HG02610 (cell line): ENCODE measurements at regions not wholly inside any gene's neighbourhood (a gene's known extent, or its start where the extent isn't known, plus 50 kb on each side); places are given as distances from the start of the nearest gene placed in this dataset.
"Not testable (repeated sequence)": the region's sequence is repeated elsewhere in the genome, so short reads cannot be mapped to it uniquely, and the experiment has no call there.

Experiments
- ATAC-seq: cut with Tn5 transposase; IDR thresholded peaks from one replicate; pipeline ENCODE4 v1.9.1; 2021; ENCODE audit warnings: mild to moderate bottlenecking, moderate library complexity; ENCODE audit not compliant: unreplicated experiment

DNA sequence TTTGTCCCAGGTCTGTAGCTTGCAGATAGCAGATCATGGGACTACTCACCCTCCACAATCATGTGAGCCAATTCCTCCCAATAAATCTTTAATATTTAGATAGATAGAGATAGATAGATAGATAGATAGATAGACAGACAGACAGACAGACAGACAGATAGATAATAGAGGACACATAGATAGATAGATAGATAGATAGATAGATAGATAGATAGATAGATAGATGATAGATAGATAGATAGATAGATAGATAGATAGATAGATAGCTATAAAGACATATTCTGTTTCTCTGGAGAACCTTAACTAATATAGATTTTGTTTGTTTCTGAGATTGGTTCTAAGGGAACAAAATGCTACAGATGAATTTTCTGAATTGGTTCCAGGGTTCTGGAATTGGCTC lies 82.3 kb upstream of the PRDX6 start:
- not testable (repeated sequence) for ATAC-seq

DNA sequence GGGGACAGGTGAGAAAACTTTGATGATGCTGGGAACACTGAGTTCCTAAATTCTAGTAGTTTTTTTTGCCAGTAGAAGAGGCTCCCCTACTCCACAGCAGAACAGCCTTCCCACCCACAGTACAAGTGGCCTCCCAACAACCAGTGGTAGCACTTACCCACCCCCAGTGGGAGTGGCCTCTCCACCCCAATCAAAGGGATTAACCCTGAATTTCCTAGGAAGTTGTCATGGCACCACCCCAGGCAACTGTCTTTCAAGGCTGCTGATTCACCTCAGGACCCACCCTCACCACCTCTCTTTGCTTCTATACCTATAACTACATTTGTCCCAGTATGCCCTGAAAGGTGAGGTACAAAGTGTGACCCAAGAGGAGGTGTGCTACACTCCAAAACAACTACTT lies 81.4 kb upstream of the PRDX6 start:
- ATAC-seq: no peak

DNA sequence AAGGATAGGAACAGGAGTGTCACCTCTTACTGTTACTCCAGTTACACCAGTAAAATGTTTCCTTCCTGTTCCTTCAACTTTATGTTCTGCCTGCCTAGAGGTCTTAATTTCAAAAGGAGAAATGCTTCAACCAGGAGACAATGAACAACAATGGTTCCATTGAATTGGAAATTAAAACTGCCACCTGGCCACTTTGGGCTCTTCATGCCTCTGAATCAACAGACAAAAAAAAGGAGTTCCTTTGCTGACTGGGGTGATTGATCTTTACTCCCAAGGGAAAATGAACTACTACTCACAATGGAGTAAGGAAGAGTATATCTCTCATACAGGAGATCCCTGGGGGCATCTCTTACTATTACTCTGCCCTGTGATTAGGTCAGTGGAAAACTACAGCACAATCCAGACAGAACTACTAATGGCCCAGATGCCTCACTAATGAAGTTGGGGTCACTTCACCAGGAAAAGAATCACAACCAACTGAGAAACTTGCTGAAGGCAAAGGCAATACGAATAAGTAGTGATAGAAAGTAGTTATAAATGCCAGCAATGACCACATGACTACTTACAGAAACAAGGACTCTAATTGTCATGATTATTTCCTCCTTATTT lies 76.6 kb upstream of the PRDX6 start:
- no peak for ATAC-seq

DNA sequence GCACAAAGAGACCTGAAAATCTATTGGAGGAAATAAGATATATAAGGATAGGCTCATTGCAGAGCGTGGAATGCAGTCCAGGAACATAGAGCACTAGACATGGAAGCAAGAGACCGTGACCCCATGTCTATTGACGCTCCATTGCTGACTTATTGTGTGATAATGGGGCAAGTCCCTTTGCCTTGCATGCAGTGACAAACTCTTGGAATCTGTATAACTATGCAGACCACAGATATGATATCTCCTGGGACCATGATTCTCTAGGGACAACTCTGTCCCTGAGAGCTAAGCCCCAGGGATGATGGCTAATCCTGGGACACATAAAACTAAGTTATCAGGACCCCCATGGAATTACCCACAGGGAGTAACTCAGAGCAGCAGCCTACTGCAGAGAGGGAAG lies 73.1 kb upstream of the PRDX6 start:
- ATAC-seq: no peak

DNA sequence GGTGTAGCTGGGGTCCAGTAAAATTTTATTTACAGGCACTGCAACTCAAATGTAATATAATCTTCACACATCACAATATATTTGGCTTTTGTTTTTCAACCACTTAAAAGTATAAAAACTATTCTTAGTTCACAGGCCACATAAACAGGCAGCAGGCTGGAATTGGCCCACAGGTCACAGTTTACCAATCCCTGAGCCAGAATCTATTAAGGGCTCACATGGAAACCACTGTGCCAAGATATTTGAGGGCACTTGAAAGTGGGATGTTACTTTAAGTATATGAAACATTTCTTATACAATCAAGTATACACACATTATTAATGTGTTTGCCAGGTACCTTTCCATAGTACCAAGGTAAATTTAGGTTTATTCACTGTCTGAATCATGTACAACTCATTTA lies 71.9 kb upstream of the PRDX6 start:
- no peak for ATAC-seq

DNA sequence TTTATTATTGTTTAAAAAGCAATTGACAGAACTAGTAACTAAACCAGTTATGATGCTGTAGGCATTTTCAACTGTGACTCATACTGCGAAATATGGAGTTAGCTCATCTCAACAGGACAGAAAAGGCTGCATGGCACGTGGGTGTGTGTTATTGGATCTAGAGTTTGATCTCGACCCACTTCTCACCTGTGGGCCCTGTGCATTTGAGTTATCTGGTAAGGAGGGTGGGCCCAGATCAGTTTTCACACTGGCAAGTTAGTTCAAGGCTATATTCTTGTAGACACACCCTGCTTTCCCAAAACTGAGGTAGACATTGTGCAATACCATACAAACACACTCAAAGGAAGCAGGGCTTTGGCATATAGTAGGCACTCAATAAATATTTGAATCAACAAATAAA lies 71.3 kb upstream of the PRDX6 start:
- ATAC-seq: no peak

DNA sequence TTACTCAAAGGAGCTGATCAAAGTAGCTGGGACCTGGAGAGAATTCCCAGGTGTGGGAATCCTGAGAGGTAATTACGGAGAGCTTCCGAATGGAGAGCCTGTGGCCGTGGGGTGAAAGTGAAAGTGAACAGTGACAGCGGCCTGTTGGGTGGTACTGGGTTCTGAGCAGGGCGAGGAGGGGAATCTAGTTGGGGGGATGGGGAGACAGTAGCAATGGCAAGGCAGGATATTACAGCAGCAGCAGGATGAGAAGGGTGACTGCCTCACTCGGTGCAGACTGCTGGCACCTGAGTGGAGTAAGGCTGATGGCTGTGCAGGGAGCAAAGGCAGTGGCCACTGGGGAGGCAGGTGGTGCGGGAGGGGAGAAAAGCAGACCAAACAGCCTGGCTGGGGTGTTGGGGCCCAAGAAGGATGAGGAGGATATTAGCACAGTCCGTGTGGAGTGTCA lies 70.3 kb upstream of the PRDX6 start:
- ATAC-seq: no peak

DNA sequence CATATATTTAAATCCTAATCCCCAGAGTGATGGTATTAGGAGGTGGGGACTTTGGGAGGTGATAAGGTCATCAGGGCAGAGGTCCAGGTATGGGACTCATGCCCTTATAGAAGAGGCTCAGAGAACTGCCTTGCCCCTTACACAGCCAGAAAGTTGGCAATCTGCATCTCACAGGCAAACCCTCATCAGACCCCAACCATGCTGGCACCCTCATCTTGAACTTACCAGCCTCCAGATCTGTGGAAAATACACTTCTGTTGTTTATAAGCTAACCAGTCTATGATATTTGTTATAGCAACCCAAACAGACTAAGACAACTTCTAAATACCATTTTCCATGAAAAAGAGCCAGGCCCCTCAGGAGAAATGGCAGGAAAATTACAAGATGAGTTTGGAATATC lies 69.3 kb upstream of the PRDX6 start:
- ATAC-seq: no peak

DNA sequence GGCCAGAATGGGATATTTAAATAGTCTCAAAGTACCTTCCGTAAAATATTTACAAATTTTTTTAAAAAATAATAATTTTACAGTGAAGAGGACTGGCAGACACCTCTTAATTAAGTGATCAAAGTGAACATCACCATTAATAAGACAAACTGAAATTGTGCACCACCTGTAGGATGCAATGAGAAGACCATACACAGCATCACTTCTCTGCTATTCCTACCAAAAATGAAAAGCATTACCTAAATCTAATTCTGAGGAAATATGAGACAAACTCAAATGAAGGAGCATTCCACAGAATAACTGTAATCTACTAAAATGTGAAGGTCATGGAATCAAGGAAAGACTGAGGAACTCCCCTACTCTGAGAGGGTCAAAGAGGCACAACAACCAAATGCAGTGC lies 68.2 kb upstream of the PRDX6 start:
- no peak for ATAC-seq

DNA sequence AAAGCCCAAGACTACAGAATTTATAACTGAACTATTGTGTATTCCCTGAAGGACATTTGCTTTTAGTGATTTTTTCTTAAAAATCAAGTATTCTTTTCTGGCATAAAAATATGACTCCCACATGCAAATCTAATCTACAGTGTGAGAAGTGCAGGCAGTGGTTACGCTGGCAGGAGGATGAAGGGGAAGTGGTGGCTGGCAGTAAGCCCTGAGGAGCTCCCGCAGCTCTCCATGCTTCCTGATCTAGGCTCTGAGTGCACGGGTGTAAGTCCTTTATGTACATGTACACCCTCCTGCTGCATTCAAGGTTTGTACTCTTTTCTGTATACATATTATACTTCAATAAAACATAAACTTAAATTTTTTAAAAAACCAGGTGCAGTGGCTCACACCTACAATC lies 67.5 kb upstream of the PRDX6 start:
- ATAC-seq: no peak

DNA sequence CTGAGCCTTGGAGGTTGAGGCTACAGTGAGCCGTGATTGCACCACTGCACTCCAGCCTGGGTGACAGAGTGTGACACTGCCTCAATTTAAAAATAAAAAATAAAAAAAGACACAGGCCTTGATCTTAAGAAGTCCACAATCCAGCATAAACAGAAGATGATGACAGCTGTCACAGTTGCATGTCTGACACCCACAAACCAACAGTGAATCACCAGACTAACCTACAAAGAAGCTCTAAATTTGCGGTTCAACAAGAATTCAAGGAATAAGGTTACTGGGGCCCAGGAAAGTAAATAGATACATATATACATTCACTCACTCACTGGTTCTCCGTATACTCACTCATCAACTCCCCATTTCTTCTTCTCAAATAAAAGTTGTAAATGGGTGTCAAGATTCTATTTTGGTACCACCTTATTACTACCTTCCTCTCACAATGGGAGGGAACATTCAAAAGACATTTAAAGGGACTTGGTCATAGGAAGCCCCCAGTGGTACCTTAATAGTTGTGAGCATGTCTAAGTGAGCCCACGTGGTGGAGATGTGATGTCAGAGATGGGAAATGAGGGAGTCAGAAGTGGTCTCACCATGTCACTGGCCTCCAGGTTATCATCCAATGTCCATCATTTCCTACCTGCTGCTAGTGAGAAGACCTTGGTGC lies 66.9 kb upstream of the PRDX6 start:
- ATAC-seq: no peak

DNA sequence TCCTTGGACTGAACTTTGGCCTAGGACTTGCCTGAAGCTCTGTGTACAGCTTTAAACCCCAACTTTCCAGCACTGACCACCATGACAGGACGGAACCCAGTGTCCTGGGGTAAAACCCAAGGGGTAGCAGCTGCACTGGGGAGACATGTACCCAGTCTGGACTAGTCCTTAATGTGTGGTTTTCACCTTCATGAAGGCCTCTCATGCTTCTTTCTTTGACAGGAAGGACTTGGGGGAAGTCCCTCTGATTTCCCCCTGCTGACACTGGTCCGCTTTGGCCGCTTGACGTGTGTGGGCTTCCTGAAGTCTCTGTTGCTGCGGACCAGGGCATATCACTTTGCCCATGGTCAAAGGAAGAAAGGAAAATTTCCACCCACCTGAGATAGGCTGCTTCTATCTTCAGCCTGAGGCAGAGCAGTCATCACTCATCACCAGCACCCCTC lies 66.3 kb upstream of the PRDX6 start:
- peak; percentile 39 for ATAC-seq

DNA sequence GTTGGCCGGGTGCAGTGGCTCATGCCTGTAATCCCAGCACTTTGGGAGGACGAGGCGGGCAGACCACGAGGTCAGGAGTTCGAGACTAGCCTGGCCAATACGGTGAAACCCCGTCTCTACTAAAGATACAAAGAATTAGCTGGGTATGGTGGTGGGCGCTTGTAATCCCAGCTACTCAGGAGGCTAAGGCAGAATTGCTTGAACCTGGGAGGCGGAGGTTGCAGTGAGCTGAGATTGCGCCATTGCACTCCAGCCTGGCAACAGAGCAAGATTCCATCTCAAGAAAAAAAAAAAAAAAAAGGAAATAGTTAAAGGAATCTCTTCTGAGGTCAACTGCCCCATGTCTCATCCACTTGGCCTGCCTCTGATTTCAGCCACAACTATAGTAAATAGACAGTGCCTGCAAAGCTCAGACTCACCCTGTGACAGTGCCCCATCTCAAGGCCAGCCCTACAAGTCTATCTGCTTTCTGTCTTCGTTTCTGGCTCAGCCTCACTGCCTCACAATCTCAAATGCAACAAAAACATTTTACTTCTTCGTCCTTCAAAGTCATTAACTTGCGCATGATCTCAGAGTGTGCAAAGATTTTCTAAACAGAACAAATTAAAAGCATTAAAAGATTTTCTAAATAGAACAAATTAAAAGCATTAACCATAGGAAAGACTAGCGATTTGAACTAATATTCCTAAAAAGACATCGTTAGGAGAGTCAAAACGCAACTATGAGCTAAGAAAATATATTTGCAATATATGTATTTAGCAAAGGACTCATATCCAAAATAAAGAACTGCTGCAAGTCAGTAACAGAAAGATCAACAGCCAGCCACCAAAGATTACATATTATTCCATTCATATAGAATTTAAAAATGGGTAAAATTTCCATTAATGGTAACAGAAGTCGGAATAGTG lies 65.0 kb upstream of the PRDX6 start:
- no peak for ATAC-seq

DNA sequence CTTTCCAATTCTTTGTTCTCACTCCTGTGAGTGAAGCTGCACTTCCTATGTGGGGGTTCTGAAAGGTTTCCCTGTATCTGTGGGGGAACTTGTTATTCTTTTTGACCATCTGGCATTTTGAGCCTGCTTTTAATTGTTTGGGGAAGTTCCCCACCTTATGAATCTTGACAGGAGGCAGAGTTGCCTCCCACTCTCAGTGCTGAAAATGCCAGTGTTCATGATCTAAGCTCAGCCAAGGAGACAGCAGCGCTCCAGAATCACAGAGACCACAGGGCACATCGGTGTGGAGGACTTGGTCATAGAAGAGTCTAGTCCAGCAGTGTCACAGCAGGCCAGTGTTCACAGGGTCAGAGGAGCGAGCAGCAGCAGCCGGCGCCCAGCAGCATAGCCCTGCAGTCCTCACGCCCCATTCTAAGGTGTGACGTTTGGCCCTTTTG lies 63.8 kb upstream of the PRDX6 start:
- no peak for ATAC-seq

DNA sequence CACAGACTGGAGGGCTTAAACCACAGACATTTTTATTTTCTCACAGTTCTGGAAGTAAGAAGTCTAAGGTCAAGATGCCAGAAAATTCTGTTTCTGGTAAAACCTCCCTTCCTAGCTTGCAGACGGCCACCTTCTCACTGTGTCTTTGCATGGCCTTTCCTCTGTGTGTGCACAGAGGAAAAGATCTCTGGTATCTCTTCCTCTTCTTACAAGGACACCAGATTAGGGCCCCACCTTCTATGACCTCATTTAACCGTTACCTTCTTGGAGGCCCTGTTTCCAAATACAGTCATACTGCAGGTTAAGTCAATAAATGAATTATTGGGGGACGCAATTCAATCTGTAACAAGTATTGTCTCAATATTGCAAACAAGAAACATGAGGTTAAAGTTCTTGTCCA lies 63.0 kb upstream of the PRDX6 start:
- peak; percentile 39 for ATAC-seq

DNA sequence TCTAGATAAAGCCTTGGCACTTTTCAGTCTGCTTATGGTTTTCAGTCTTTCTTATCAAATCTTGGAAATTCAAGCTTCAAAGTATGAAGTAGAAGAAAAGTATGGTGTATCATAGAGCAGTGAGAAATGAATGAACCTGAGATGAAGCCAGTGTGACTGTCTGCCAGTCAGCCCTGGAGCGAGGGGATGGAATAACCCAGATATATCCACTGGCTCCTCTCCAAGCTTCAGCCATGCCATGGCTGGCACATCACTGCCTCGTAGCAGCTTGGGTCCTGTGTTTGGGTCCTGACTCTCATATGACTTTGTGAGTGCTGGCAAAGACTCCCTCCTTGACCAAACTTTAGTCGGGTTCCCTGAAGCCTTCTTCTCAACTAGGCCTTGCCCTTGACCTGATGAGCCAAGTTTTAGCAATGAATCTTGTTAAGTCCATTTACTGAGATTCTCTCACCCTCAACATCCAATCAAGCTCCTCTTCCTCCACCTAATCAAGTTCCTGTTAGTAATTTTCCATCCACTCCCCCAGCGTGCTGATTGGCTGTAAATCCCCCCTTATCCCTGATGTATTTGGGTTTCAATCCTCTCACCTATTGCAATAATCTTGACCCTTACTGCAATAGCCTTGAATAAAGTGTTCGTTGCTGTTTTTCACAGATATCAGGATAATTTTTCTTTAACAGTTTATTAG lies 62.5 kb upstream of the PRDX6 start:
- no peak for ATAC-seq

DNA sequence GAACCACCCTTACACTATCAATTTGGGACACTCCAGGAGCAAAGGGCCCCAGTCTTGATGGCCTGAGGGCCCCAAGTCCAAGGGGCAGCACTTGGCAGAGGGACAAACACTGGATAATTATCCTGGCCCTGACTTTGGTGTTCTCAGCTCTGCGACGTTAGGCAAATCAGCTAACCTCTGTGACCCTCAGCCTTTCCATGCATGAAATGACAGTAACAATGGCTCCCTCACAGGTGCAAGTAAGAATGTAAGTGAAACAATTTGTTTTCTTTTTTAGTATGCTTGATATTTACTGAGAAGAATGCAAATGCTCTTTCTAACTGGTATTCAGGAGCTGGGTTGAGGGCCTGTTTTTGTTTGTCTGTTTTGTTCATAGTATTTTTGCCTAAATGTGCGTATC lies 61.6 kb upstream of the PRDX6 start:
- peak; percentile 46 for ATAC-seq

DNA sequence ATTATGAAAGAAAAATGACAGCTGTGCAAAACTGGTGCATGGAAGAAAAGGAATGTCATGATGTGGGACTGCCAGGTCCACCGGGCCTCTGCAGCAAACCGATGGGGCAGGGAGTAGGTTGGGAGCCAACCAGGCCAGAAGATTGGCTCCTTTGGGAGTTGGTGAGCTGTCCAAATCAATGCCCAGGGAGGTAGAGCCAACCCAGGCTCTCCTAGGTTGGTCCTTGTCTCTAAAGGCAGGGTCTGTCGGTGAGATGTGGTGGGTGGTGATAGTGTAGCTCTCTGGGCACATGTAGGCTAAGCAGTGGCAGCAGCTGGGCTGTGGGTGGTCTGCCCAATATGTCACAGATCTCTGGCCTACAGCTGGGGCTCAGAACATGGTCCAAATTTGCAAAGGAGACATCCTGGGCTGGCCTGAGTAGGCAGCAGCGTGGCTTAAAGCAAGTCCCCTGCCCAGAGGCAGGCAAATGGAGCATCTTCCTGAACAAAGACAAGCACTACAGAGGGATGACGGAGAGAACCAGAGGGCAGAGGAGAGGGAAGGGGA lies 61.2 kb upstream of the PRDX6 start:
- no peak for ATAC-seq

DNA sequence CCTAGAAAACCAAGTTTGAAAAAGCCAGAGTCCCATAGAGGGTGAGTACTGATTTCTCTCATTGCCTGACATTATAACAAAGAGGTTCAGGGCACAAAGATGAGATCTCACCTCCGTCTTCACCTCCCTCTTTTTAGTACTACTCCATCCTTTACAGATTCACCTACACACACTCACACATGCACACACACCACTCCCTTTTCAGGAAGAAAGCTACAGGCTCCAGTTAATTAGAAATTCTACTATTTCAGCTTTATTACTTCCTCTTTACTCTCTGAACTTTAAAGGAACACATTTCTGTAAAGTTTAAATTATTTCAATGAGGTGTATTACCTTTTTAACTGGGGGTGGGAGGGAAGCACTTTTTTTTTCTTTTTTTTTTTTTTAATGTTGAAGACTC lies 59.6 kb upstream of the PRDX6 start:
- ATAC-seq: no peak

DNA sequence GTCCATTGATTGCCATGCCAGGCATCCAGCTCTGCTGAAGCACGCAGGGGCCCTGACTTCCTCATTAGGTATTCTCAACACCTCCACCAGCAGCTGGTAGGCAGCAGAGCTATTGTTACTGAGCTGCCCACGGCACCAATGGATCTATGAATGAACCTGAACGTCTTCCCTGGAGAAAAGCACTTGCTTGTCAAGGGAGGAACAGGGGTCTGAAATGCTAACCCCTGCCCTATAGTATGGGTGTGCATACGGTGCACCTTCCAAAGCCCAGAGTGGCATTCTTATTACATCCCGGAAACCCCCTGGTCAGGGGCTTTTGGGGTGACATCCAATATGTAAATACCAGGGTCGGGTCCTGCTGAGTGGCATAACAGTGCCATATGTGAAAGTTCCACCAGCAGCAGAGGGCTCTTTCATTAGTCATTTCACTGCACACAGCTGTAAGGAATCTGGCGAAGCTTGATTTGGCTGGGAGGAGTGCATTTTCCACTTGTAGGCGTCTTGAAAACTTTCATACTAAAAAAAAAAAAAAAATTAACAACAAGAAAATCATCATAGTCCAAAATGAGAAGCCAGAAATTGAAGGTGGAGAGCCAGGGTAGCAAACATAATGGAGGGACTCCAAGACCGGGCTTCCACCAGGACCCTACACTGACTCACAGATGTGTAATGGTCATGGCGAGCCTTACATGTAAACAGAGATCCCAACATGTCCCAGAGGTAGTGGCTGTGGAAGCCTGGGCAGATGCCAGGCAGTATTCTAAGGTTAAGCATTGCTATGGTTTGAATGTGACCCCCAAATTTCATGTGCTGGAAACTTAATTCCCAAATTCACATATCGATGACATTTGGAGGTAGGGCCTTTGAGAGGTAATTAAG lies 58.8 kb upstream of the PRDX6 start:
- peak; percentile 36 for ATAC-seq
